ENCODE measurements at regions not wholly inside any gene's neighbourhood (a gene's known extent, or its start where the extent isn't known, plus 50 kb on each side); places are given as distances from the start of the nearest gene placed in this dataset.

- RAD21 ChIA-PET (ENCODE audit: low non-redundant PET in 1 of 2, low total read pairs in 2 of 2, uncharacterized antibody in 2 of 2, unreplicated experiment in 2 of 2), result no interaction called here
Observed at GRCh38 chr10:18859659-18860058, 188.9 kb upstream of the MALRD1 start.

More at GRCh38 chr10:18859659-18860058, 188.9 kb upstream of the MALRD1 start:
- no peaks in the 10 kb centered on the region; the same call in 1 of the 2 replicates for H4K20me1 ChIP-seq (ENCODE audit: insufficient read depth)
- TF ChIP-seq RAD21 (IDR thresholded peaks at IDR 0.05; ENCODE audit: low read depth) (no peak), EZH2phosphoT487 (IDR thresholded peaks at IDR 0.05; ENCODE audit: borderline replicate concordance) (no peak), EGR1 (IDR thresholded peaks at IDR 0.05; ENCODE audit: low read depth) (no peak), CEBPB (IDR thresholded peaks at IDR 0.05; ENCODE audit: low read depth) (no peak), SRF (IDR thresholded peaks at IDR 0.05; ENCODE audit: low read depth) (no peak), POLR2A (IDR thresholded peaks at IDR 0.05; ENCODE audit: borderline replicate concordance, extremely low read depth, insufficient read depth, insufficient read length) (no peak), SIN3A (IDR thresholded peaks at IDR 0.05; ENCODE audit: low read depth) (no peak), EZH2 (IDR thresholded peaks at IDR 0.05) (no peak), YY1 (IDR thresholded peaks at IDR 0.05; ENCODE audit: extremely low read depth, insufficient replicate concordance, low read depth, low read length) (no peak), ZFX (IDR thresholded peaks at IDR 0.05) (no peak), SP1 (IDR thresholded peaks at IDR 0.05; ENCODE audit: low read depth) (no peak)
- TF ChIP-seq, protein P1, sequence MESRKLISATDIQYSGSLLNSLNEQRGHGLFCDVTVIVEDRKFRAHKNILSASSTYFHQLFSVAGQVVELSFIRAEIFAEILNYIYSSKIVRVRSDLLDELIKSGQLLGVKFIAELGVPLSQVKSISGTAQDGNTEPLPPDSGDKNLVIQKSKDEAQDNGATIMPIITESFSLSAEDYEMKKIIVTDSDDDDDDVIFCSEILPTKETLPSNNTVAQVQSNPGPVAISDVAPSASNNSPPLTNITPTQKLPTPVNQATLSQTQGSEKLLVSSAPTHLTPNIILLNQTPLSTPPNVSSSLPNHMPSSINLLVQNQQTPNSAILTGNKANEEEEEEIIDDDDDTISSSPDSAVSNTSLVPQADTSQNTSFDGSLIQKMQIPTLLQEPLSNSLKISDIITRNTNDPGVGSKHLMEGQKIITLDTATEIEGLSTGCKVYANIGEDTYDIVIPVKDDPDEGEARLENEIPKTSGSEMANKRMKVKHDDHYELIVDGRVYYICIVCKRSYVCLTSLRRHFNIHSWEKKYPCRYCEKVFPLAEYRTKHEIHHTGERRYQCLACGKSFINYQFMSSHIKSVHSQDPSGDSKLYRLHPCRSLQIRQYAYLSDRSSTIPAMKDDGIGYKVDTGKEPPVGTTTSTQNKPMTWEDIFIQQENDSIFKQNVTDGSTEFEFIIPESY (IDR thresholded peaks at IDR 0.05; ENCODE audit: extremely low read depth, insufficient replicate concordance, low read length), result no peak
- TF ChIP-seq, protein P2, sequence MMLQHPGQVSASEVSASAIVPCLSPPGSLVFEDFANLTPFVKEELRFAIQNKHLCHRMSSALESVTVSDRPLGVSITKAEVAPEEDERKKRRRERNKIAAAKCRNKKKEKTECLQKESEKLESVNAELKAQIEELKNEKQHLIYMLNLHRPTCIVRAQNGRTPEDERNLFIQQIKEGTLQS (IDR thresholded peaks at IDR 0.05), result no peak
- intact Hi-C loops (cut with micrococcal nuclease), result no loop called here
- H3K27ac ChIP-seq (ENCODE audit: low read depth, low read length), result no peak overlapping the region
- H3K9me3 ChIP-seq (ENCODE audit: control insufficient read depth in 1 of 2, insufficient read depth in 1 of 2, low read depth in 1 of 2, low read length in 2 of 2), result peaks cover 0 to 8% of the 10 kb centered on the region in 2 experiments; a peak in 2 of 4 replicates
- no peak for DNase-seq (ENCODE audit: low read depth, low spot score)
- BruUV-seq (replicated peaks), result no TSS peak
- ChIA-PET CTCF (no interaction called here), POLR2A (no interaction called here)
- H3K4me1 ChIP-seq (ENCODE audit: control insufficient read depth in 1 of 2, insufficient read depth in 2 of 2, low read length in 2 of 2), result no peaks in the 10 kb centered on the region
- no peaks in the 10 kb centered on the region for H3K36me3 ChIP-seq (ENCODE audit: control insufficient read depth in 1 of 2, insufficient read depth in 2 of 2, low read length in 2 of 2)
- ATAC-seq, result no peak
- H3K9ac ChIP-seq (ENCODE audit: low read length), result no peak overlapping the region
- H3K4me2 ChIP-seq (ENCODE audit: low read length), result no peak overlapping the region
- H3K27me3 ChIP-seq (ENCODE audit: insufficient read depth, low read length), result no peaks in the 10 kb centered on the region
- no peak overlapping the region for H2AFZ ChIP-seq (ENCODE audit: low read depth, low read length, poor library complexity, severe bottlenecking)
- no peaks in the 10 kb centered on the region for H3K79me2 ChIP-seq (ENCODE audit: insufficient read depth, low read length)
- no peak overlapping the region for H3K4me3 ChIP-seq (replicated peaks in 1 of 2; ENCODE audit: low read depth in 1 of 2, low read length in 2 of 2)
- H3K9me2 ChIP-seq (ENCODE audit: insufficient read depth), result no peaks in the 10 kb centered on the region
